Spleen (tissue), 7 donors: ENCODE measurements at regions not wholly inside any gene's neighbourhood (a gene's known extent, or its start where the extent isn't known, plus 50 kb on each side); places are given as distances from the start of the nearest gene placed in this dataset.

Experiments
- CTCF ChIP-seq, 11 experiments: fragments of 200-600 bp in 7 of 11; fragments of 450-650 bp in 4 of 11; sonication (generic) in 4 of 11; IDR thresholded peaks in 8 of 11; conservative IDR thresholded peaks in 3 of 11; 1 replicate in 7 of 11; 2 replicates in 4 of 11; pipeline versions ENCODE4 v1.4.0 to v1.8.0; 2016 to 2021; ENCODE audit warnings: antibody characterized with exemption in 11 of 11, inconsistent platforms in 4 of 11, mild to moderate bottlenecking in 1 of 11
- POLR2A ChIP-seq, 3 donors: fragments of 450-650 bp; IDR thresholded peaks; one replicate each; pipeline ENCODE4 v1.5.1; 2017; ENCODE audit warnings: antibody characterized with exemption in 3 of 3, mild to moderate bottlenecking in 1 of 3
- POLR2AphosphoS5 ChIP-seq, 3 donors: sonication (generic); formaldehyde crosslinking; IDR thresholded peaks; one replicate each; pipeline ENCODE4 v1.5.1; 2017; ENCODE audit warnings: antibody characterized with exemption in 3 of 3
- donor health status: DM: no; HTN: no; CAD: no; lungs with moderate emphysema.
- donor health status: DM: no; HTN: no; CAD: no.
- donor health status: DM: no; HTN: no; CAD: no.

- TF ChIP-seq CTCF (IDR thresholded peaks at IDR 0.05 in 8 of 11, conservative IDR thresholded peaks at IDR 0.05 in 3 of 11) (no peak), POLR2A (IDR thresholded peaks at IDR 0.05) (no peak), POLR2AphosphoS5 (IDR thresholded peaks at IDR 0.05) (no peak)
These were observed 1190.5 kb upstream of the LRRTM3 start for GRCh38 chr10:65735382-65735781.
